Type B pancreatic cell (in vitro differentiated cells): ENCODE measurements at regions not wholly inside any gene's neighbourhood (a gene's known extent, or its start where the extent isn't known, plus 50 kb on each side); places are given as distances from the start of the nearest gene placed in this dataset.

Source experiments
- DNase-seq: peaks from one replicate; pipeline ENCODE4 v3.0.0; 2021; ENCODE audit warnings: mixed read lengths; ENCODE audit not compliant: unreplicated experiment; ENCODE audit errors: extremely low spot score
- H3K27ac Mint-ChIP-seq: 2 replicates; pipeline ENCODE4 v1.8.0; 2021; ENCODE audit warnings: mild to moderate bottlenecking, mixed read lengths
- H3K27me3 Mint-ChIP-seq: 2 replicates; pipeline ENCODE4 v1.8.0; 2021; ENCODE audit warnings: mixed read lengths
- H3K36me3 Mint-ChIP-seq: 2 replicates; pipeline ENCODE4 v1.8.0; 2021; ENCODE audit warnings: mixed read lengths
- H3K4me1 Mint-ChIP-seq: one replicate; pipeline ENCODE4 v1.8.0; 2021; ENCODE audit warnings: mixed read lengths; ENCODE audit not compliant: unreplicated experiment
- H3K4me3 Mint-ChIP-seq: 2 replicates; pipeline ENCODE4 v1.8.0; 2021; ENCODE audit warnings: mild to moderate bottlenecking, mixed read lengths
- H3K9me3 Mint-ChIP-seq: 2 replicates; pipeline ENCODE4 v1.8.0; 2021; ENCODE audit warnings: mixed read lengths
- CTCF ChIP-seq: fragments of 200-600 bp; sonication (generic); conservative IDR thresholded peaks from 2 replicates; pipeline ENCODE4 v1.5.0; 2021; ENCODE audit warnings: antibody characterized with exemption, mild to moderate bottlenecking

GRCh38 chr6:115610696-115611095 lies 450.0 kb downstream of the FRK start:
- Mint-ChIP-seq H3K27ac (no peak overlapping the region), H3K4me3 (no peak overlapping the region), H3K4me1 (peaks cover 6% of the 10 kb centered on the region), H3K27me3 (no peaks in the 10 kb centered on the region), H3K9me3 (no peaks in the 10 kb centered on the region), H3K36me3 (no peaks in the 10 kb centered on the region)
- no peak for TF ChIP-seq CTCF
- no peak for DNase-seq

DNA sequence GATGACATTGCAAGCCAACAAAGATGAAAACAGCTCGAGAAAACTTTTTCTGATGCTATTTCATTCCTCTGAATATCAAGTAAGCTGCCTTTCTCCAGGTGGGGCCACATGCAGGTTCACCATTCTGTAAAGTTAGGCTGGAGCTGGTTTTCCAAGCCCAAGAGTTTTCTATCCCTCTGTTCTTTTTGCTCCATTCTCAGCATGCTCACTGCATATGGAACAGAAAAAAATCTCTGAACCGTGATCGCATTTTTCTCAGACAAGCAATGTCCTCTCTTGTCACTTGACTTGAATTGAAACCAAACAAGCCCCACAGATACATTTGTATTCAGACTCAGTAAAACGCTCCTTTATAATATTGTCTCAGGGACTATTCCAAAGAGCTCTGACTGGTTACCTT lies 451.6 kb downstream of the FRK start:
- H3K4me1 Mint-ChIP-seq, result peaks cover 6% of the 10 kb centered on the region
- no peak overlapping the region for H3K4me3 Mint-ChIP-seq
- no peaks in the 10 kb centered on the region for H3K36me3 Mint-ChIP-seq
- H3K9me3 Mint-ChIP-seq, result no peaks in the 10 kb centered on the region
- TF ChIP-seq CTCF, result no peak
- H3K27ac Mint-ChIP-seq, result no peak overlapping the region
- no peaks in the 10 kb centered on the region for H3K27me3 Mint-ChIP-seq
- DNase-seq, result no peak

DNA sequence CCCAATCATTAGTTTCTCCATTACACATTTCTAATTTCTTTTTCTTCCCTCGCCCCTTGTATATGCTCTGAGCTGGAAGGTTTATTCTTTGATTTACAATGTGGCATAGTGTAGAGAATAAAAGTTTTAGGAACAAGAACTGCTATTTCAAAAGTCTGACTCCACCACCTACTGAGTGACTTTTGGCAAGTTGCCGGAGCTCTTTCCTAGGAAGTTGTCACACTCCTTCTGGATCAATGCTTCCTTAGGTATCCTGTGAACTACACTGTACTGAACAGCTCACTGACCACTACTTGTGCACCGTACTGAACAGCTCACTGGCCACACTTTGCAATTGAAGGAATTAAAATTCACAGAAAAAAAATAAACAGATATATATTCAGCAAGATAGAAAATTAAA lies 458.2 kb downstream of the FRK start:
- Mint-ChIP-seq H3K9me3 (peaks cover 5% of the 10 kb centered on the region), H3K27me3 (no peaks in the 10 kb centered on the region), H3K4me1 (peaks cover 19% of the 10 kb centered on the region), H3K36me3 (no peaks in the 10 kb centered on the region), H3K27ac (no peak overlapping the region), H3K4me3 (no peak overlapping the region)
- no peak for TF ChIP-seq CTCF
- no peak for DNase-seq

DNA sequence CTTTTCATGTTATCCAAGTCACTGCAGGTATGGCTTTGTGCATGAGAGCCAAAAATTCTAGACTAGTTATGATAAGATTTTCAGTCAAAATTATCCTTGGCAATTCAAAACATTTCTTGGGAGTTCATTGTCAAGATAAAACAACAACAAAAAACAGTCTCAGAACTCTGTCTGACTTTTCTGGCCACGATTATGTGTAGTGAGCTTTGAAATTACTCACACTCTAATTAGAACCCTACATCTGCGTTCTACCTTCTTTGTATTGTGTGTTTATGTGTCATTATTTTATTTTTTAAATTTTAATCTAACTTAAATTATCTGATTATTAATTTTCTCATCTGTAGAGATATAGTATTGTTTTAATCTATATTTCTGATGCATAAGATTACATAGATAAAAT lies 459.2 kb downstream of the FRK start:
- Mint-ChIP-seq H3K27me3 (no peaks in the 10 kb centered on the region), H3K4me1 (peaks cover 19% of the 10 kb centered on the region), H3K27ac (no peak overlapping the region), H3K9me3 (peaks cover 5% of the 10 kb centered on the region), H3K4me3 (no peak overlapping the region), H3K36me3 (no peaks in the 10 kb centered on the region)
- DNase-seq, result no peak
- TF ChIP-seq CTCF, result no peak

DNA sequence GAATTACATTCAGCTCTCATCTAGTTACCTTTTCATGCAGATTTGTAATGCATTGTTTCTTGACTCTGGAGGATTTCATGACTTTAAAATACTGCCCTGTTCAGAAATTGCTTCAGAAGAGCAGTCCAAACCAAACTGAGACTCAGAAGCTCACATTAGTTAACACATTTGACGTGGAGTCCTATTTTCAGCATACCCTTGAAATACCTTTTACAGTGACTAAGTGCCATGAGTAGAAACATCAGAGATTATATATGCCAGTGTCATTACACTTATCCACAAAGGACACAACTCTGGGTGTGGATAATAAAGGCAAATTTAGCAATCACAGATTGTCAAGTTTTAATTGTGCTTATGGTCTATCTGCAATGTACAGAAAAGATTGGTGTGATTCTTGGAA lies 459.6 kb downstream of the FRK start:
- H3K4me3 Mint-ChIP-seq, result no peak overlapping the region
- H3K4me1 Mint-ChIP-seq, result peaks cover 19% of the 10 kb centered on the region
- H3K9me3 Mint-ChIP-seq, result peaks cover 5% of the 10 kb centered on the region
- H3K27ac Mint-ChIP-seq, result no peak overlapping the region
- no peak for TF ChIP-seq CTCF
- no peak for DNase-seq
- no peaks in the 10 kb centered on the region for H3K27me3 Mint-ChIP-seq
- no peaks in the 10 kb centered on the region for H3K36me3 Mint-ChIP-seq

DNA sequence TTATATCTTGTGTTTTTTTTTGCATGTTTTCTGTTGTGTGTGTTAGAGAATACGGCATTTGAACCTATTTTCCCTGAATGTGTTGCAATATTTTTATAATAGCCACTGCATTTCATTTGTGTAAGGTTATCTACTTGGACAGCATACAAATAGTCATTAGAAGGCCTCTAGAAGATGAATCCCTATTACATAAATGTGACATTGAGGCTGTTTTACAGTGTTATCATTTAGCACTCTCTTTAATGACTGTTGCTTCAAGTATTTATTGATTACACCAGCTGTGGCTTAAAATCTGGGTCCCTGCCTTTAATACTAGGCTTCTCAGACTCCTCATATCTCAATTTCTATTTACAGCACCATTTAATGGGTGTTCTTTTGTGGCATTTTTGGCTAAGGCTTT lies 465.8 kb downstream of the FRK start:
- H3K36me3 Mint-ChIP-seq, result no peaks in the 10 kb centered on the region
- TF ChIP-seq CTCF, result no peak
- peaks cover 4% of the 10 kb centered on the region for H3K4me1 Mint-ChIP-seq
- peaks cover 9% of the 10 kb centered on the region for H3K9me3 Mint-ChIP-seq
- DNase-seq, result no peak
- H3K27me3 Mint-ChIP-seq, result no peaks in the 10 kb centered on the region
- no peak overlapping the region for H3K27ac Mint-ChIP-seq
- no peak overlapping the region for H3K4me3 Mint-ChIP-seq
